Smooth muscle cell (in vitro differentiated cells): ENCODE measurements at regions not wholly inside any gene's neighbourhood (a gene's known extent, or its start where the extent isn't known, plus 50 kb on each side); places are given as distances from the start of the nearest gene placed in this dataset.

ENCODE experiments used
- DNase-seq: peaks from one replicate; lab custom pipeline; 2025; ENCODE audit not compliant: unreplicated experiment; lab: John Stamatoyannopoulos, UW
- H2AFZ ChIP-seq: fragments of 200-600 bp; sonication (generic); 2 replicates; pipeline ENCODE4 v1.6.0; 2016; ENCODE audit warnings: antibody characterized with exemption, low read depth, mild to moderate bottlenecking
- H3F3A ChIP-seq: fragments of 200-600 bp; sonication (generic); 2 replicates; pipeline ENCODE4 v1.6.0; 2017; ENCODE audit warnings: antibody characterized with exemption, low read depth
- H3K27ac ChIP-seq: fragments of 200-600 bp; sonication (generic); 2 replicates; pipeline ENCODE4 v1.5.1; 2016; ENCODE audit warnings: low read depth, mild to moderate bottlenecking
- H3K27me3 ChIP-seq: fragments of 200-600 bp; sonication (generic); 2 replicates; pipeline ENCODE4 v1.6.1; 2016; ENCODE audit warnings: low read depth, mild to moderate bottlenecking
- H3K36me3 ChIP-seq: fragments of 200-600 bp; sonication (generic); 2 replicates; pipeline ENCODE4 v1.5.1; 2016; ENCODE audit warnings: low read depth
- H3K4me1 ChIP-seq: fragments of 200-600 bp; sonication (generic); 2 replicates; pipeline ENCODE4 v1.5.1; 2016; ENCODE audit warnings: low read depth
- H3K4me2 ChIP-seq: fragments of 200-600 bp; sonication (generic); 2 replicates; pipeline ENCODE4 v1.6.0; 2016; ENCODE audit warnings: mild to moderate bottlenecking
- H3K4me3 ChIP-seq: fragments of 200-600 bp; sonication (generic); 2 replicates; pipeline ENCODE4 v1.5.1; 2016; ENCODE audit warnings: mild to moderate bottlenecking
- H3K79me2 ChIP-seq: fragments of 200-600 bp; sonication (generic); 2 replicates; pipeline ENCODE4 v1.6.0; 2016; ENCODE audit warnings: low read depth, mild to moderate bottlenecking
- H3K9ac ChIP-seq: fragments of 200-600 bp; sonication (generic); 2 replicates; pipeline ENCODE4 v1.6.0; 2016; ENCODE audit warnings: low read depth
- H3K9me3 ChIP-seq: fragments of 200-600 bp; sonication (generic); replicated peaks from 2 replicates; pipeline ENCODE4 v1.5.1; 2016; ENCODE audit warnings: low read depth
- H4K20me1 ChIP-seq: fragments of 200-600 bp; sonication (generic); 2 replicates; pipeline ENCODE4 v1.6.0; 2016; ENCODE audit warnings: low read depth
- WGBS: methylation state at CpG from one replicate; pipeline ENCODE4 v1.1.7; 2016; ENCODE audit warnings: low lambda C conversion rate; 5-methylcytosine and 5-hydroxymethylcytosine counted together
- TF ChIP-seq, protein P1 (sequence below): fragments of 200-600 bp; sonication (generic); IDR thresholded peaks from 2 replicates; pipeline ENCODE4 v1.5.1; 2017; ENCODE audit warnings: borderline replicate concordance, mild to moderate bottlenecking, antibody characterized with exemption; ENCODE audit not compliant: insufficient read depth, poor library complexity, severe bottlenecking

DNA sequence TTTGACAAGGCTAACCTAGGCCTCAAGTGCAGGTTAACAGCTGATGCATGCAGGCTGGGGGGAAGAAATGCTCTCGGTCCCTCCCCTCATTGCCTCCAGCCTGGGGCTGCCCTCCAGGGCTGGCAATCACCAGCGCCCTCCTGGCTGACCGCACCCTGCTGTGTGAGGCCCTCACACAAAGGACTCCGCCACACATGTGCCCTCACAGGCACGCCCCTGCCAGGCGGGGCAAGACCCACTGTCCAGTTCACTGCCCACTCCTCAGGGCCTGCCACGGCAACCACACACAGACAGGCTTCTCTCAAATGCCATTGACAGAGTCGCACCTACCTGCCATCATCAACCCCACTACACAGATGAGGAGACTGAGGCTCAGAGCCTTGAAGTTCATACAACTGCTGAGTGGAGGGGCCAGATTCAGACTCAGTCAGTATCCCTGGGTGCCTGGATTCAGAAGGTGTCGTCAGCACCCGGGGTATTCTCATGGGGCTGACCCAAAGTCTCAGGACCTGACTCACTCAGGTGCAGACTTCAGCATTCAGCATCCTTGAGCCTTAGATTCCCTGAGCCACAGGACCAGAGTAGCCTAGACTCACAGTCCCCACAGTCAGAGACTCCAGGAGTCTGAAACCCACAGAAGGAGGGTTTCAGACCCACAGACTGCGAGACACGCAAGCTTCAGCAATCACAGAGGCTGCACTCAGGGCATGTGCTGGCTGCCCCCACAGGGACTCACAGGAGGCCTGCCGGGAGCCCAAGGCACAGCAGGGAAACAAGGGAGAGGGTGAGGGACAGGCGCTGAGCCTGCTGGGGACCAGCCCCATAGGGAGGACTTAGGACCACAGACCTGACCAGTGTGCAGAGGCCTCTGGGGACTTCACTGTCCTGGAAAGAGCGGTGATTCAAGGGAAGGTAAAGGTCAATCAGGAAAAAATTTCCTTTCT, 458.0 kb downstream of the MATN1 start:
- no peak for DNase-seq
- Histone ChIP-seq H3K4me2 (no peak overlapping the region), H4K20me1 (no peaks in the 10 kb centered on the region), H3K4me3 (no peak overlapping the region), H3K27me3 (peaks cover 9% of the 10 kb centered on the region), H3K9me3 (no peaks in the 10 kb centered on the region), H3K27ac (no peak overlapping the region), H3F3A (no peaks in the 10 kb centered on the region), H3K36me3 (no peaks in the 10 kb centered on the region), H3K79me2 (no peaks in the 10 kb centered on the region), H2AFZ (no peak overlapping the region), H3K4me1 (no peaks in the 10 kb centered on the region), H3K9ac (no peak overlapping the region)
- TF ChIP-seq, protein P1, sequence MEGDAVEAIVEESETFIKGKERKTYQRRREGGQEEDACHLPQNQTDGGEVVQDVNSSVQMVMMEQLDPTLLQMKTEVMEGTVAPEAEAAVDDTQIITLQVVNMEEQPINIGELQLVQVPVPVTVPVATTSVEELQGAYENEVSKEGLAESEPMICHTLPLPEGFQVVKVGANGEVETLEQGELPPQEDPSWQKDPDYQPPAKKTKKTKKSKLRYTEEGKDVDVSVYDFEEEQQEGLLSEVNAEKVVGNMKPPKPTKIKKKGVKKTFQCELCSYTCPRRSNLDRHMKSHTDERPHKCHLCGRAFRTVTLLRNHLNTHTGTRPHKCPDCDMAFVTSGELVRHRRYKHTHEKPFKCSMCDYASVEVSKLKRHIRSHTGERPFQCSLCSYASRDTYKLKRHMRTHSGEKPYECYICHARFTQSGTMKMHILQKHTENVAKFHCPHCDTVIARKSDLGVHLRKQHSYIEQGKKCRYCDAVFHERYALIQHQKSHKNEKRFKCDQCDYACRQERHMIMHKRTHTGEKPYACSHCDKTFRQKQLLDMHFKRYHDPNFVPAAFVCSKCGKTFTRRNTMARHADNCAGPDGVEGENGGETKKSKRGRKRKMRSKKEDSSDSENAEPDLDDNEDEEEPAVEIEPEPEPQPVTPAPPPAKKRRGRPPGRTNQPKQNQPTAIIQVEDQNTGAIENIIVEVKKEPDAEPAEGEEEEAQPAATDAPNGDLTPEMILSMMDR = no peak
- WGBS = 96% methylated on average over 15 of the region's 15 CpGs

GRCh38 chr1:30264672-30265025, 458.7 kb downstream of the MATN1 start:
- H3K9ac ChIP-seq = no peak overlapping the region
- TF ChIP-seq, protein P1 = no peak
- H3K4me3 ChIP-seq = no peak overlapping the region
- H3K9me3 ChIP-seq = no peaks in the 10 kb centered on the region
- H3K36me3 ChIP-seq = no peaks in the 10 kb centered on the region
- 78% methylated on average over 4 of the region's 4 CpGs for WGBS
- no peak overlapping the region for H2AFZ ChIP-seq
- H3F3A ChIP-seq = no peaks in the 10 kb centered on the region
- H3K27ac ChIP-seq = no peak overlapping the region
- DNase-seq = no peak
- no peaks in the 10 kb centered on the region for H3K4me1 ChIP-seq
- no peaks in the 10 kb centered on the region for H3K79me2 ChIP-seq
- H4K20me1 ChIP-seq = no peaks in the 10 kb centered on the region
- peaks cover 5% of the 10 kb centered on the region for H3K27me3 ChIP-seq
- no peak overlapping the region for H3K4me2 ChIP-seq

GRCh38 chr1:30263888-30264671, 459.3 kb downstream of the MATN1 start:
- DNase-seq = no peak
- no peak overlapping the region for H3K4me2 ChIP-seq

More at GRCh38 chr1:30263888-30264671, 459.3 kb downstream of the MATN1 start:
- H3K4me1 ChIP-seq = no peaks in the 10 kb centered on the region
- H3K9me3 ChIP-seq = no peaks in the 10 kb centered on the region
- H4K20me1 ChIP-seq = no peaks in the 10 kb centered on the region
- H3K4me3 ChIP-seq = no peak overlapping the region
- 84% methylated on average over 9 of the region's 9 CpGs for WGBS
- TF ChIP-seq, protein P1 = no peak
- H3K9ac ChIP-seq = no peak overlapping the region
- no peaks in the 10 kb centered on the region for H3K36me3 ChIP-seq
- H3K79me2 ChIP-seq = no peaks in the 10 kb centered on the region
- H2AFZ ChIP-seq = no peak overlapping the region
- H3F3A ChIP-seq = no peaks in the 10 kb centered on the region
- H3K27ac ChIP-seq = no peak overlapping the region
- H3K27me3 ChIP-seq = peaks cover 6% of the 10 kb centered on the region
